DND-41 (cell line): ENCODE measurements at regions not wholly inside any gene's neighbourhood (a gene's known extent, or its start where the extent isn't known, plus 50 kb on each side); places are given as distances from the start of the nearest gene placed in this dataset.

Experiments
- ATAC-seq: fragments of 200-7000 bp; cut with Tn5 transposase; 3 replicates; pipeline ENCODE4 v1.9.1; 2021; ENCODE audit warnings: low read depth; ENCODE audit not compliant: insufficient read depth
- DNase-seq: peaks from one replicate; pipeline ENCODE4 v3.0.0-alpha.2; 2020
- H2AFZ ChIP-seq: 2 replicates; pipeline ENCODE4 v1.6.0; 2012; ENCODE audit warnings: low read depth, low read length
- H3K27ac ChIP-seq: 2 replicates; pipeline ENCODE4 v1.5.1; 2012; ENCODE audit warnings: low read length, inconsistent platforms
- H3K27me3 ChIP-seq: fragments of 200-600 bp; sonication (generic); 2 replicates; pipeline ENCODE4 v1.6.0; 2012; ENCODE audit warnings: low read length, mild to moderate bottlenecking, inconsistent platforms; ENCODE audit not compliant: insufficient read depth, poor library complexity
- H3K36me3 ChIP-seq: 2 replicates; pipeline ENCODE4 v1.5.1; 2012; ENCODE audit warnings: low read length, inconsistent platforms; ENCODE audit not compliant: insufficient read depth
- H3K4me1 ChIP-seq: 2 replicates; pipeline ENCODE4 v1.5.1; 2012; ENCODE audit warnings: mild to moderate bottlenecking, low read length; ENCODE audit not compliant: insufficient read depth
- H3K4me2 ChIP-seq: 2 replicates; pipeline ENCODE4 v1.6.0; 2012; ENCODE audit warnings: mild to moderate bottlenecking, moderate library complexity, low read length, inconsistent platforms; ENCODE audit not compliant: insufficient read depth
- H3K4me3 ChIP-seq, 2 experiments: fragments of 200-600 bp in 1 of 2; shearing (Covaris generic) in 1 of 2; 2 replicates each; pipeline ENCODE4 v1.5.1; 2012 to 2016; ENCODE audit warnings: inconsistent platforms in 2 of 2, low read length in 2 of 2, mild to moderate bottlenecking in 2 of 2, low read depth in 1 of 2, moderate library complexity in 1 of 2
- H3K79me2 ChIP-seq: 2 replicates; pipeline ENCODE4 v1.6.0; 2012; ENCODE audit warnings: low read length, inconsistent platforms; ENCODE audit not compliant: insufficient read depth
- H3K9ac ChIP-seq: 2 replicates; pipeline ENCODE4 v1.6.0; 2012; ENCODE audit warnings: low read depth, mild to moderate bottlenecking, inconsistent platforms, low read length, moderate library complexity
- H3K9me3 ChIP-seq: 2 replicates; pipeline ENCODE4 v1.5.1; 2012; ENCODE audit warnings: low read length, moderate library complexity, mild to moderate bottlenecking, inconsistent platforms; ENCODE audit not compliant: insufficient read depth, severe bottlenecking
- H4K20me1 ChIP-seq: 2 replicates; pipeline ENCODE4 v1.6.0; 2012; ENCODE audit warnings: low read length; ENCODE audit not compliant: insufficient read depth
- EZH2 ChIP-seq: IDR thresholded peaks from 3 replicates; pipeline ENCODE4 v1.6.1; 2012; ENCODE audit warnings: borderline replicate concordance, low read depth, mild to moderate bottlenecking, moderate library complexity, low read length, inconsistent platforms; ENCODE audit not compliant: severe bottlenecking
- TF ChIP-seq, protein P1 (sequence below): IDR thresholded peaks from 2 replicates; pipeline ENCODE4 v1.5.1; 2012; ENCODE audit warnings: borderline replicate concordance, low read length, moderate library complexity, mild to moderate bottlenecking; ENCODE audit not compliant: poor library complexity, severe bottlenecking; ENCODE audit errors: extremely low read depth

DNA sequence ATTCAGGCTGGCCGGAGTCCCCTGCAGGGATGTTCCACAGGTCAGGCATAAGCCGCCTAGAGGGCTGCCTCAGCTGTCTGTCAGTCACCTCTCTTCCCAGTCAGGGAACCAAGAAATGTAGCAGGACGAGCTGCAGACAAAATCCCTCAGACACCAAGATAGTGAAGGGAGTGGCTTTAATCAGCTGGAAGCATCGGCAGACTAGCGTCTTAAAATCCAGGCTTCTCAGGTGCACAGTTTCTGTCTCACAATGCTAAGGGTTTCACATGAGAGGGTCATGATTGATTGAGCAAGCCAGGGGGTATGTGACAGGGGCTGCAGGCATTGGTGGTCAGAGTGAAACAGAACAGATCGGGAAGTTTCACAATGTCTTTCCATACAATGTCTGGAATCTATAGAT lies 247.2 kb downstream of the CDH10 start:
- no peak for DNase-seq
- Histone ChIP-seq H4K20me1 (no peaks in the 10 kb centered on the region), H3K9me3 (peaks cover 6% of the 10 kb centered on the region), H3K4me3 (no peak overlapping the region), H3K4me1 (no peaks in the 10 kb centered on the region), H3K79me2 (no peaks in the 10 kb centered on the region), H3K36me3 (no peaks in the 10 kb centered on the region), H3K9ac (no peak overlapping the region), H3K4me2 (no peak overlapping the region), H2AFZ (no peak overlapping the region), H3K27ac (no peak overlapping the region), H3K27me3 (no peaks in the 10 kb centered on the region)
- no peak for TF ChIP-seq EZH2
- TF ChIP-seq, protein P1, sequence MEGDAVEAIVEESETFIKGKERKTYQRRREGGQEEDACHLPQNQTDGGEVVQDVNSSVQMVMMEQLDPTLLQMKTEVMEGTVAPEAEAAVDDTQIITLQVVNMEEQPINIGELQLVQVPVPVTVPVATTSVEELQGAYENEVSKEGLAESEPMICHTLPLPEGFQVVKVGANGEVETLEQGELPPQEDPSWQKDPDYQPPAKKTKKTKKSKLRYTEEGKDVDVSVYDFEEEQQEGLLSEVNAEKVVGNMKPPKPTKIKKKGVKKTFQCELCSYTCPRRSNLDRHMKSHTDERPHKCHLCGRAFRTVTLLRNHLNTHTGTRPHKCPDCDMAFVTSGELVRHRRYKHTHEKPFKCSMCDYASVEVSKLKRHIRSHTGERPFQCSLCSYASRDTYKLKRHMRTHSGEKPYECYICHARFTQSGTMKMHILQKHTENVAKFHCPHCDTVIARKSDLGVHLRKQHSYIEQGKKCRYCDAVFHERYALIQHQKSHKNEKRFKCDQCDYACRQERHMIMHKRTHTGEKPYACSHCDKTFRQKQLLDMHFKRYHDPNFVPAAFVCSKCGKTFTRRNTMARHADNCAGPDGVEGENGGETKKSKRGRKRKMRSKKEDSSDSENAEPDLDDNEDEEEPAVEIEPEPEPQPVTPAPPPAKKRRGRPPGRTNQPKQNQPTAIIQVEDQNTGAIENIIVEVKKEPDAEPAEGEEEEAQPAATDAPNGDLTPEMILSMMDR: no peak
- ATAC-seq: no peak

DNA sequence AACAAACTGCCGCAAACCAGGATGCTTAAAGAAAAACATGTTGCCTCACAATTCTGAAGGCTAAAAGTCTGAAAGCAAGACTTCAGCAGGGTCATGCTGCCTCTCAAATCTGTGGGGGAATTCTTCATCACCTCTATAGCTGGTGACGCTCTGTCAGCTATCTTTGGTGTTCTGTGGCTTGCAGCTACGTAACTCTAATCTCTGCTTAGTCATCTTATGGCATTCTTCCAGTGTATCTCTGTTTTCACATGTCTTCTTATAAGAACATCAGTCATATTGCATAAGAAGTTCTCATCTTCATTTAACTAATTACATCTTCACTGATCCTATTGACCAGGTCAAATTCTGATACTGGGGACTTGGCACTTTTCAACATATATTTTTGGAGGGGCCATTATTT lies 243.0 kb downstream of the CDH10 start:
- DNase-seq (no peak), ATAC-seq (no peak)
- Histone ChIP-seq H3K27ac (no peak overlapping the region), H3K27me3 (no peaks in the 10 kb centered on the region), H3K4me2 (no peak overlapping the region), H3K79me2 (no peaks in the 10 kb centered on the region), H3K9ac (no peak overlapping the region), H3K9me3 (peaks cover 6% of the 10 kb centered on the region), H3K4me3 (no peak overlapping the region), H3K36me3 (no peaks in the 10 kb centered on the region), H2AFZ (no peak overlapping the region), H4K20me1 (no peaks in the 10 kb centered on the region), H3K4me1 (no peaks in the 10 kb centered on the region)
- no peak for TF ChIP-seq EZH2
- TF ChIP-seq, protein P1: no peak

DNA sequence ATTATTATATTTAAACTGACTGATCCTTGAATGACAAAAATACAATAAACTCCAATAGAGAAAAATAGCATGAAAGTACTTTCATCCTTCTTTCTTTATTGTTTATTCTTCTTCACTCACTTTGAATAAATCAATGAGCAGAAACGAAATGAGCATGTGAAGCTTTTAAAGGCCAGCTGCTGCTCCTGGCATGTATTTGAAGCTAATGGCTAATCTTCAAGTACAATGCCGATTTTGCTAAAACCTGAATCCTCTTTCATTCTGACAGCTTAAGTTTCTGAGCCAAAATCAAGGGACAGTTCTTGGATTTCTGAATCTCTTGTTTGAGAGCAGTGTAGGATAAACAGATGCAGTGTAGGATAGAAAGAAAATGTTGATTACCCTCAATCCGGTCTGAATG lies 237.3 kb downstream of the CDH10 start:
- no peak for DNase-seq
- H3K9ac ChIP-seq: no peak overlapping the region
- no peak overlapping the region for H3K27ac ChIP-seq
- H3K4me2 ChIP-seq: no peak overlapping the region
- ATAC-seq: no peak
- no peak overlapping the region for H3K4me3 ChIP-seq
- no peaks in the 10 kb centered on the region for H3K27me3 ChIP-seq
- no peaks in the 10 kb centered on the region for H3K79me2 ChIP-seq
- no peaks in the 10 kb centered on the region for H3K36me3 ChIP-seq
- no peak overlapping the region for H2AFZ ChIP-seq
- no peaks in the 10 kb centered on the region for H3K9me3 ChIP-seq
- TF ChIP-seq, protein P1: no peak
- TF ChIP-seq EZH2: no peak
- no peaks in the 10 kb centered on the region for H4K20me1 ChIP-seq
- H3K4me1 ChIP-seq: no peaks in the 10 kb centered on the region

DNA sequence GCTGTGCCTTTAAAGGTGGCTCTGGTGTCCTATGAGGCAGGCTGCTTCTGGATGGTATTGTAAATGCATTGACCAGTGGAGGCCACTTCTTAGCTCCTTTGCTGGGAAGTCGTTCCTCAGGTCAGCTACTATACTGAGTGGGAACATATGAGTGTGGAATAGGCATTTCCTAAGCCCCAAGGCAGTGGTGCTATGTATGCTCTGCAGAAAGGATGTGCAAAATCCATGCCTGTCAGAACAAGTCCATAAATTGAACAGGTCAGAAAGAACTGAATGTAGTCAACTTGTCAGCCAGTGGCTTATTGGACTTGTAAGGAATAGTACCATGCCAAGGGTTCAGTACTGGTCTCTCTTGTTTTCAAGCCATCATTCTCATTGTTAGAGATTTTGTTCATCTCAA lies 216.4 kb downstream of the CDH10 start:
- Histone ChIP-seq H3K4me1 (no peaks in the 10 kb centered on the region), H3K27ac (no peak overlapping the region), H3K36me3 (no peaks in the 10 kb centered on the region), H3K4me3 (no peak overlapping the region), H3K27me3 (no peaks in the 10 kb centered on the region), H3K9ac (no peak overlapping the region), H3K9me3 (no peaks in the 10 kb centered on the region), H2AFZ (no peak overlapping the region), H3K79me2 (no peaks in the 10 kb centered on the region), H3K4me2 (no peak overlapping the region), H4K20me1 (no peaks in the 10 kb centered on the region)
- DNase-seq: no peak
- TF ChIP-seq EZH2: no peak
- TF ChIP-seq, protein P1: no peak
- no peak for ATAC-seq
